Stomach (tissue), 8 donors: ENCODE measurements at regions not wholly inside any gene's neighbourhood (a gene's known extent, or its start where the extent isn't known, plus 50 kb on each side); places are given as distances from the start of the nearest gene placed in this dataset.

ENCODE experiments used
- DNase-seq, 2 donors: peaks; one replicate each; pipeline versions ENCODE4 v3.0.0 to v3.0.0-alpha.2; 2013 to 2019
- H3K27ac ChIP-seq, 5 donors: fragments of 200-600 bp in 4 of 5; sonication (generic) in 4 of 5; one replicate each; pipeline ENCODE4 v1.5.1; 2013 to 2019; ENCODE audit warnings: mild to moderate bottlenecking in 1 of 5, moderate library complexity in 1 of 5
- H3K27me3 ChIP-seq, 3 donors: fragments of 200-600 bp; sonication (generic); one replicate each; pipeline ENCODE4 v1.5.1; 2017 to 2019; ENCODE audit warnings: mixed run types in 1 of 3
- H3K36me3 ChIP-seq, 4 donors: fragments of 200-600 bp; sonication (generic); 1 replicate in 3 of 4; 2 replicates in 1 of 4; pipeline ENCODE4 v1.5.1; 2016 to 2019
- H3K4me1 ChIP-seq, 4 donors: fragments of 200-600 bp; sonication (generic); one replicate each; pipeline ENCODE4 v1.5.1; 2016 to 2019
- H3K4me3 ChIP-seq, 4 donors: fragments of 200-600 bp; sonication (generic) in 3 of 4; one replicate each; pipeline ENCODE4 v1.5.1; 2016 to 2019; ENCODE audit warnings: mild to moderate bottlenecking in 1 of 4
- H3K9me3 ChIP-seq, 4 donors: fragments of 200-600 bp; sonication (generic); one replicate each; pipeline ENCODE4 v1.5.1; 2016 to 2019
- CTCF ChIP-seq, 7 experiments: fragments of 450-650 bp in 4 of 7; fragments of 200-600 bp in 3 of 7; sonication (generic) in 3 of 7; IDR thresholded peaks; one replicate each; pipeline ENCODE4 v1.5.1; 2016 to 2019; ENCODE audit warnings: antibody characterized with exemption in 7 of 7, control low read depth in 2 of 7, mild to moderate bottlenecking in 1 of 7
- EP300 ChIP-seq: sonication (generic); formaldehyde crosslinking; IDR thresholded peaks from one replicate; pipeline ENCODE4 v1.6.1; 2017; ENCODE audit warnings: antibody characterized with exemption
- POLR2A ChIP-seq, 4 donors: fragments of 450-650 bp; IDR thresholded peaks; one replicate each; pipeline ENCODE4 v1.6.1; 2016; ENCODE audit warnings: antibody characterized with exemption in 4 of 4, control low read depth in 2 of 4, mild to moderate bottlenecking in 1 of 4, moderate library complexity in 1 of 4
- POLR2AphosphoS5 ChIP-seq, 3 donors: sonication (generic); formaldehyde crosslinking; IDR thresholded peaks; one replicate each; pipeline ENCODE4 v1.6.1; 2016; ENCODE audit warnings: antibody characterized with exemption in 3 of 3
- WGBS, 5 donors: extraction: QIAGEN DNeasy Blood & Tissue Kit in 3 of 5; methylation state at CpG; one replicate each; pipeline versions ENCODE4 v1.1.5 to v1.1.7; 2013 to 2018; 5-methylcytosine and 5-hydroxymethylcytosine counted together
- intact Hi-C: fragments of 100-400 bp; cut with DNase I; formaldehyde crosslinking; loops from one replicate; pipeline ENCODE4 v1.15.1; 2023; ENCODE audit warnings: low total_unique reads
- donor health status: healthy with polysubstance abuse.
- donor health status: Bipolar disorder and iron deficiency.
- donor health status: healthy.

GRCh38 chr6:170165471-170166117 lies 125.3 kb downstream of the DLL1 start:
- peak overlapping the region in 3 of 5 donors; percentile 6 to 34 (median 8) for H3K27ac ChIP-seq
- intact Hi-C loops: no loop called here
- H3K4me3 ChIP-seq: no peak overlapping the region
- no peaks in the 10 kb centered on the region for H3K9me3 ChIP-seq
- DNase-seq: no peak
- 75 to 86% (median 84%) methylated on average over 22 of the region's 22 CpGs for WGBS, 5 donors
- TF ChIP-seq POLR2A (IDR thresholded peaks at IDR 0.05) (no peak), CTCF (IDR thresholded peaks at IDR 0.05) (no peak), POLR2AphosphoS5 (IDR thresholded peaks at IDR 0.05) (no peak), EP300 (no peak)
- H3K4me1 ChIP-seq: peaks cover 0 to 22% (median 17%) of the 10 kb centered on the region in 4 donors
- H3K36me3 ChIP-seq: no peaks in the 10 kb centered on the region
- H3K27me3 ChIP-seq: no peaks in the 10 kb centered on the region

GRCh38 chr6:170165085-170165470 lies 125.8 kb downstream of the DLL1 start:
- 50 to 73% (median 56%) methylated on average over 5 to 11 of the region's 11 CpGs for WGBS, 5 donors
- no peak for TF ChIP-seq EP300
- TF ChIP-seq CTCF (IDR thresholded peaks at IDR 0.05): peak in 1 of 7 experiments; percentile 9
- DNase-seq: no peak
- H3K4me1 ChIP-seq: peaks cover 0 to 22% (median 17%) of the 10 kb centered on the region in 4 donors
- H3K27me3 ChIP-seq: no peaks in the 10 kb centered on the region
- no peaks in the 10 kb centered on the region for H3K9me3 ChIP-seq
- peak overlapping the region in 3 of 5 donors; percentile 6 to 34 (median 8) for H3K27ac ChIP-seq
- H3K4me3 ChIP-seq: no peak overlapping the region
- no peaks in the 10 kb centered on the region for H3K36me3 ChIP-seq
- intact Hi-C loops: no loop called here

- Histone ChIP-seq H3K27ac (no peak overlapping the region), H3K9me3 (no peaks in the 10 kb centered on the region), H3K4me3 (no peak overlapping the region), H3K27me3 (no peaks in the 10 kb centered on the region), H3K36me3 (no peaks in the 10 kb centered on the region), H3K4me1 (peaks cover 0 to 22% (median 17%) of the 10 kb centered on the region in 4 donors)
- DNase-seq: no peak
- TF ChIP-seq CTCF (IDR thresholded peaks at IDR 0.05) (no peak), POLR2A (IDR thresholded peaks at IDR 0.05) (no peak), EP300 (no peak), POLR2AphosphoS5 (IDR thresholded peaks at IDR 0.05) (no peak)
- intact Hi-C loops: no loop called here
- 81 to 90% (median 87%) methylated on average over 19 to 21 of the region's 21 CpGs for WGBS, 5 donors
These were observed 126.5 kb downstream of the DLL1 start for GRCh38 chr6:170164271-170164900.

GRCh38 chr6:170163405-170164170 lies 127.3 kb downstream of the DLL1 start:
- H3K27ac ChIP-seq: no peak overlapping the region

More at GRCh38 chr6:170163405-170164170, 127.3 kb downstream of the DLL1 start:
- no peak for TF ChIP-seq CTCF (IDR thresholded peaks at IDR 0.05)
- no peak for TF ChIP-seq POLR2AphosphoS5 (IDR thresholded peaks at IDR 0.05)
- TF ChIP-seq POLR2A (IDR thresholded peaks at IDR 0.05): no peak
- TF ChIP-seq EP300: no peak
- Histone ChIP-seq H3K27me3 (no peaks in the 10 kb centered on the region), H3K9me3 (no peaks in the 10 kb centered on the region), H3K4me1 (peaks cover 0 to 22% (median 17%) of the 10 kb centered on the region in 4 donors), H3K36me3 (no peaks in the 10 kb centered on the region), H3K4me3 (no peak overlapping the region)
- WGBS, 5 donors: 90 to 94% (median 93%) methylated on average over 26 to 27 of the region's 27 CpGs
- intact Hi-C loops: no loop called here
- no peak for DNase-seq
